SJCRH30 (cell line): ENCODE measurements at regions not wholly inside any gene's neighbourhood (a gene's known extent, or its start where the extent isn't known, plus 50 kb on each side); places are given as distances from the start of the nearest gene placed in this dataset.

ENCODE experiments used
- DNase-seq, 2 experiments: peaks; one replicate each; pipeline ENCODE4 v3.0.0-alpha.2; 2015 to 2020
- H3K27ac ChIP-seq: fragments of 250-450 bp; sonication (Bioruptor Pico); 2 replicates; pipeline ENCODE4 v1.5.1; 2020; ENCODE audit warnings: mild to moderate bottlenecking, moderate library complexity
- H3K27me3 ChIP-seq: fragments of 250-450 bp; sonication (Bioruptor Pico); 2 replicates; pipeline ENCODE4 v1.5.1; 2020; ENCODE audit warnings: mild to moderate bottlenecking, moderate library complexity
- H3K36me3 ChIP-seq: fragments of 250-450 bp; sonication (Bioruptor Pico); 2 replicates; pipeline ENCODE4 v1.5.1; 2020; ENCODE audit warnings: mild to moderate bottlenecking, moderate library complexity
- H3K4me1 ChIP-seq: fragments of 250-450 bp; sonication (Bioruptor Pico); 2 replicates; pipeline ENCODE4 v1.5.1; 2020; ENCODE audit warnings: mild to moderate bottlenecking, moderate library complexity
- H3K4me3 ChIP-seq: fragments of 250-450 bp; sonication (Bioruptor Pico); 2 replicates; pipeline ENCODE4 v1.5.1; 2020; ENCODE audit warnings: mild to moderate bottlenecking, moderate library complexity
- H3K9me3 ChIP-seq: fragments of 250-450 bp; sonication (Bioruptor Pico); replicated peaks from 2 replicates; pipeline ENCODE4 v1.5.1; 2020; ENCODE audit warnings: mild to moderate bottlenecking, moderate library complexity

DNA sequence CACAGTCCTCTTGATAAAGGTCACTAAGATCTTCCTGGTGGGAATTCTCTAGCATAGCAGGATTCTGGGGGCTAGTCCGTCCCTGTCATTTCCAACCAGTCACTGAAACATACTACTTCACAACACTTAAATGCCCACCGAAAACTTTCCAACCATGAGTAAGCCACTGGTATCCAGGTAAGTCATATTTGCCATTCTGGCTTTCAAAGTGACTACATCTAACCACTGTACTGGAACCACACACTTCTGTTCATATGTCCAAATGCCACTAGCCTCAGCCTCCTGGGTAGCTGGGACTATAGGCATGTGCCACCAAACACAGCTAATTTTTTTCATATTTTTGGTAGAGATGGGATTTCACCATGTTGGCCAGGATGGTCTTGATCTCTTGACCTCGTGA lies 64.3 kb upstream of the VANGL1 start:
- H3K9me3 ChIP-seq = no peaks in the 10 kb centered on the region
- H3K27ac ChIP-seq = no peak overlapping the region

DNA sequence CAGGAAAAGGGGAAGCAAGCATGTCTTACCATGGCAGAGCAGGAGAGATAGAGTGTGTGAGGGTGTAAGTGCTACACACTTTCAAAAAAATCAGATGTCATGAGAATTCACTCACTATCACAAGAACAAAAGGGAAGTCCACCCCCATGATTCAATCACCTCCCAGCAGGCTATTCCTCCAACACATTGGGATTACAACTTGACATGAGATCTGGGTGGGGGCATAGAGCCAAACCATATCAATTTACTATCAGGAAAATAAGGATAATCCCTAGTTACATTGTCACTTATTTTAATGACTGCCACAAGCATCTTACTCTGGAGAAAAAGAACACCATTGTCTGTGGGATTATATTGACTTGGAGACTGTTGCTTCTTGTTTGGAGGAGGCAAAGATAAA lies 66.1 kb upstream of the VANGL1 start:
- Histone ChIP-seq H3K4me3 (no peak overlapping the region), H3K9me3 (no peaks in the 10 kb centered on the region), H3K4me1 (no peaks in the 10 kb centered on the region), H3K27me3 (no peaks in the 10 kb centered on the region), H3K27ac (no peak overlapping the region), H3K36me3 (no peaks in the 10 kb centered on the region)
- no peak for DNase-seq

More for the DNA sequence above, 64.3 kb upstream of the VANGL1 start:
- no peaks in the 10 kb centered on the region for H3K27me3 ChIP-seq
- no peak overlapping the region for H3K4me3 ChIP-seq
- no peak for DNase-seq
- no peaks in the 10 kb centered on the region for H3K36me3 ChIP-seq
- no peaks in the 10 kb centered on the region for H3K4me1 ChIP-seq

DNA sequence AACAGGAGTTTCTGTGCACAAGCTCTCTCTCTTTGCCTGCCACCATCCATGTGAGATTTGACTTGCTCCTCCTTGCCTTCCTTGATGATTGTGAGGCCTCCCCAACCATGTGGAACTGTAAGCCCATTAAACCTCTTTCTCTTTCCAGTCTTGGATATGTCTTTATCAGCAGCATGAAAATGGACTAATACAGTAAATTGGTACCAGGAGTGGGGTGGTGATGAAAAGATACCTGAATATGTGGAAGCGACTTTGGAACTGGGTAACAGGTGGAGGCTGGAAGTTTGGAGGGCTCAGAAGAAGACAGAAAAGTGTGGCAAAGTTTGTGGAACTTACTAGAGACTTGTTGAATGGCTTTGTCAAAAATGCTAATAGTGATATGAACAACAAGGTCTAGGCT lies 69.1 kb upstream of the VANGL1 start:
- Histone ChIP-seq H3K27me3 (no peaks in the 10 kb centered on the region), H3K4me3 (no peak overlapping the region), H3K4me1 (no peaks in the 10 kb centered on the region), H3K9me3 (peaks cover 4% of the 10 kb centered on the region; the same call in 1 of the 2 replicates), H3K36me3 (no peaks in the 10 kb centered on the region), H3K27ac (no peak overlapping the region)
- DNase-seq = no peak

DNA sequence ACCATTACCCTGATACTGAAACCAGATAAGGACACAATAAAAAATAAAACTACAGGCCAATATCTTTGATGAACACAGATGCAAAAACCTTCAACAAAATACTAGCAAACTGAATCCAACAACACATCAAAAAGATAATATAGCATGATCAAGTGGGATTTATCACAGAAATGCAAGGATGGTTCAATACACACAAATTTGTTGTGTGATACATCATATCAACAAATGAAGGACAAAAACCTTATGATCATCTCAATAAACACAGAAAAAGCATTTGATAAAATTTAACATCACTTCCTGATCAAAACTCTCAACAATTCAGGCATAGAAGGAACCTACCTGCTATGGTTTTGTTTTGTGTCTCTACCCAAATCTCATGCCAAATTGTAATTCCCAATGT lies 74.3 kb upstream of the VANGL1 start:
- no peaks in the 10 kb centered on the region for H3K4me1 ChIP-seq
- H3K9me3 ChIP-seq = peaks cover 9% of the 10 kb centered on the region
- H3K4me3 ChIP-seq = no peak overlapping the region
- no peaks in the 10 kb centered on the region for H3K27me3 ChIP-seq
- no peak overlapping the region for H3K27ac ChIP-seq
- DNase-seq = no peak
- H3K36me3 ChIP-seq = no peaks in the 10 kb centered on the region

DNA sequence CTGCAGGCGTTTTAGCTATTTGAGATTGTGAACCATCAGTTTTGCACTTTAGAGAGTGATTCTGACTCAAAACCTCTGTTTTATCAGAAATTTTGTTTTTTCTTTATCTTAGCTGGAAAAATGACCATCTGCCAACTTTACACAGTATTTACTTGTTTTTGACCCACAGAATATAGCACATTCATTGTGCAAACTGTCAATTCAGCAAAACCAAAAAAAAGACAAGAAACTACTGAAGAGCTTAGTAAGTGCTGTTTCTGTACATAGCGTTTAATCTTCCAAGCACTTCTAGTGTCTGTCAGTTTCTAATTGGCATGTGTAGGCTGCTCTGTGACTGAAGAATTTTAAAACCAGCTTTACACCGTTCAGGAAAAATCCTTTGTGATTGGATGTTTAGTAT lies 76.0 kb upstream of the VANGL1 start:
- no peaks in the 10 kb centered on the region for H3K36me3 ChIP-seq
- no peaks in the 10 kb centered on the region for H3K27me3 ChIP-seq
- no peaks in the 10 kb centered on the region for H3K4me1 ChIP-seq
- no peak overlapping the region for H3K27ac ChIP-seq
- peaks cover 9% of the 10 kb centered on the region for H3K9me3 ChIP-seq
- no peak overlapping the region for H3K4me3 ChIP-seq
- DNase-seq = no peak

DNA sequence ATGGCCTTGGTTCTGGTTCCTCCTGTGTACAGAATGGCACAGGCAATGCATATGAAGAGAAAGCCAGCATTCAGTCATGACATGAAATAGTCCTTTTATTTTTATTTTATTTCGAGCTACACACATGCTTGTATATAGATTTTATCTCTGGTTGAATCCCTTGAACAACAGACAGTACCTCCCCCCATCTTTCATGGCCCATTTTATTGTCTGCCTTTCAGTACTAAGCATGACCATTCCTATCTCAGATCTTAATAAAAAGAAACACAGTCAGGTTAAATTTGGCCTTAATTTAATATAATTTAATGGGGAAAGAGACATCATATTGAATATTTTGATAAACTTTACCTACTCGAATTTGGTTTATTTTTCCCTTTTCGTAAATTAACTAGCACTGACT lies 76.4 kb upstream of the VANGL1 start:
- H3K36me3 ChIP-seq = no peaks in the 10 kb centered on the region
- no peak overlapping the region for H3K4me3 ChIP-seq
- peaks cover 3% of the 10 kb centered on the region for H3K4me1 ChIP-seq
- DNase-seq = no peak
- peaks cover 9% of the 10 kb centered on the region for H3K9me3 ChIP-seq
- H3K27ac ChIP-seq = no peak overlapping the region
- H3K27me3 ChIP-seq = no peaks in the 10 kb centered on the region

DNA sequence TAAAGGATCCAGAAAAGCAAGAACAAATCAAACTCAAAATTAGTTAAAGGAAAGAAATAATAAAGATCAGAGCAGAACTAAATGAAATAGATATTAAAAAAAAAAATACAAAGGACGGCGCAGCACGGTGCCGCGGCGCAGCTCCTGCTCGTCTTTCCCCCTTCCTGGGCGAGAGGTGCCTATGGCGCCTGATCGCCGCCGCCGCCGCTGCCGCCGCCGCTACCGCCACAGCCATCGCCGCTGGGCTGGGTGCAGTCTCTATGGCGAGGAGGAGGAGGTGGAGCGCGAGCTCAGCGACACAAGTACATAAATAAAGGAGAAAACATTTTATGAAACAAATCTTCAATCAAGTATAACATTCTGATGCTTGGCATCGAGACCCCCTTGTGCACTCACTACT lies 77.6 kb upstream of the VANGL1 start:
- Histone ChIP-seq H3K27me3 (no peaks in the 10 kb centered on the region), H3K27ac (no peak overlapping the region), H3K4me3 (peak overlapping the region; percentile 34), H3K9me3 (peaks cover 9% of the 10 kb centered on the region), H3K36me3 (no peaks in the 10 kb centered on the region), H3K4me1 (peaks cover 15% of the 10 kb centered on the region)
- DNase-seq = peak in 1 of 2 experiments; percentile 15

DNA sequence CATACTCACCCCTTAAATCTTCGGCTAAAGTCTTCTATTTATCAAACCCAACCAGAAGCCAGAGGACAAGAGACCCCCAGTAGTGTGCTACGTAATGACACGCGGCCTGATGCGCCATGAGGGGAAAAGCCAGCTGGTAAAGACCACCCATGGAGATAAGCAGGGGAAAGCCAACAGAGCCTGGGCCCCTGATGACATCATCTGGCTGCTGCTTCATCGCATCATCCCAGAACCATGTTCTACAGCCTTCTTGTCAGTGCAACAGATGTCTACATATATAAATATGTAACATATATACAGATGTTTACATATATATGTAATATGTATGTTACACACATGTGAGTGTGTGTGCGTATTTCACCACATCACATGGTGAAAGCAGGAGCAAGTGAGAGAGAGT lies 81.7 kb upstream of the VANGL1 start:
- Histone ChIP-seq H3K36me3 (no peaks in the 10 kb centered on the region), H3K9me3 (no peaks in the 10 kb centered on the region; the same call in 1 of the 2 replicates), H3K27me3 (no peaks in the 10 kb centered on the region), H3K4me3 (no peak overlapping the region), H3K27ac (peak overlapping the region; percentile 78), H3K4me1 (peaks cover 22% of the 10 kb centered on the region)
- DNase-seq = peak; percentile 88 to 91

DNA sequence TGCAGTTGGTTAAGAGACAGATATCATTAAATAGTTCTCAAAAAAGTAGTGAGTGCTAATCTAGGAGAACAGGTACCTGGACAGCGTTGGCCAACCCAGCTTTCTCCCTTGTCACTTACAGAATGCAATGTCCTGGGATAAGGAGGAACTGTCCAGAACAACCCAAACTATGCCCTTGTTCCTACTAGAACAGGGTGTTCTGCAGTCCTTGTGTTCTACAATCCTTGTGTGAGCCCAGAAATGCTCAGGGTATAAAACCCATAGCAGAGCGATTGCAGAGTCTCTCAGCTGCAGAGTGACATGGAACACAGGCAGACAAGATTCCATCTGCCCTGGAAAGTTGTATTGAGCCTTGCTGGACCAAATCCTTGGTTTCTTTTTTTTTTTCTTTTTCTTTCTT lies 83.5 kb upstream of the VANGL1 start:
- no peak overlapping the region for H3K4me3 ChIP-seq
- H3K9me3 ChIP-seq = no peaks in the 10 kb centered on the region; the same call in 1 of the 2 replicates
- peaks cover 22% of the 10 kb centered on the region for H3K4me1 ChIP-seq
- no peak for DNase-seq
- no peaks in the 10 kb centered on the region for H3K36me3 ChIP-seq
- no peaks in the 10 kb centered on the region for H3K27me3 ChIP-seq
- H3K27ac ChIP-seq = no peak overlapping the region

DNA sequence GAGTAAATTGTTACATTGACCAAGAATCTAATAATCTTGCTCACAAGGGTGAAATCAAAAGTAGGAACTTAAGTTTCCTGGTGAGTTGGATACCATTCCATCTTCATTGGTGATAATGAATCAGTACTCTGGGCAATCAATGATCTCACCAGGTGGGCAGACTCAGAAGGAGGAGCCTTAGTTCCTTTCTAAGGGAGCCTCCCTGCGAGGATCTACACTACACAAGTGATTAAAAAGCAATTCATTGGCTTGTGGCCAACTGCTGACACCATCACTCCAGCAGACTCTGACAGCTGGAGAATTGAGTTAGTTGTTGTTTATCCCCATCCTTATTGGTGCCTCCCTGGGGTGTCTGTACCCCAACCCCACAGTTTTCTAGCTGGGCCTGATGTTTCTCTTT lies 84.1 kb upstream of the VANGL1 start:
- Histone ChIP-seq H3K36me3 (no peaks in the 10 kb centered on the region), H3K27ac (no peak overlapping the region), H3K9me3 (no peaks in the 10 kb centered on the region; the same call in 1 of the 2 replicates), H3K4me3 (no peak overlapping the region), H3K4me1 (peaks cover 22% of the 10 kb centered on the region), H3K27me3 (no peaks in the 10 kb centered on the region)
- DNase-seq = peak; percentile 28 to 46

DNA sequence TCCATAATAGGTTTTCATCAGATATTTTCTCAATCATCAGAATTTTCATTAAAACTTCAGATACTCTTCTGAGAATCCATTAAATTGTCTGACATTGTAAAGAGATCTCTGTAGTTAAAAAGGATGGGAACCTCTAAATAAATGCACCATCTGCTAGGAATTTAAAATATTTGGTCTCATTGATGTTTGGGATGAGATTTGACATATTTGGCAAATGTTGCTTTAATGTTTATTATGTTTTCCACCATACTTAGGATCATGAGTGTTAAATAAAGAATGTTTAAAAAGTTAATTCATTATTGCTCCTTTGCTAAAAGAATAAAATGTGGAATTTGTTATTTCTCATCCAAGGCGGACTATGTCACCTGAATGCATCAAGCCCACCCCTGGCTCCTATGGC lies 85.5 kb upstream of the VANGL1 start:
- Histone ChIP-seq H3K36me3 (no peaks in the 10 kb centered on the region), H3K9me3 (no peaks in the 10 kb centered on the region; the same call in 1 of the 2 replicates), H3K27me3 (no peaks in the 10 kb centered on the region), H3K4me3 (no peak overlapping the region), H3K27ac (no peak overlapping the region), H3K4me1 (peaks cover 22% of the 10 kb centered on the region)
- no peak for DNase-seq

DNA sequence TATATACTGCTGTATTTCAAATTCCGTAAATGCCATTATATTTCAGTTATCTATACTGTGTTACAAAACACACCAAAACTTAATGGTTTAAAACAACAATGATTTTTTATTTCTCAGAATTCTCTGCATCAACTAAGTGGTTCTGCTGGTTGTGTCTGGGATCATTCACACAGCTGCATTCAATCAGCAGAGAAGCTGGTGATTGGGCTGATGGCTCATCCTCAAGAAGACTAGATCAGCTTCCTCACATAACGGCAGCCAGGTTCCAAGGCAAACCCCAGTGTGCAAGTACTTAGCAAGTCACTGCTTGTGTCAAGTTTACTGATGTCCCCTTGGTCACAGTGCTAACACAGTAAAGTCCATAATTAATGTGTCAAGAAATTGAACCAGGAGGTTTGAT lies 86.3 kb upstream of the VANGL1 start:
- no peak overlapping the region for H3K4me3 ChIP-seq
- H3K27ac ChIP-seq = no peak overlapping the region
- H3K27me3 ChIP-seq = no peaks in the 10 kb centered on the region
- H3K9me3 ChIP-seq = no peaks in the 10 kb centered on the region; the same call in 1 of the 2 replicates
- H3K36me3 ChIP-seq = no peaks in the 10 kb centered on the region
- peaks cover 20% of the 10 kb centered on the region for H3K4me1 ChIP-seq
- DNase-seq = no peak

DNA sequence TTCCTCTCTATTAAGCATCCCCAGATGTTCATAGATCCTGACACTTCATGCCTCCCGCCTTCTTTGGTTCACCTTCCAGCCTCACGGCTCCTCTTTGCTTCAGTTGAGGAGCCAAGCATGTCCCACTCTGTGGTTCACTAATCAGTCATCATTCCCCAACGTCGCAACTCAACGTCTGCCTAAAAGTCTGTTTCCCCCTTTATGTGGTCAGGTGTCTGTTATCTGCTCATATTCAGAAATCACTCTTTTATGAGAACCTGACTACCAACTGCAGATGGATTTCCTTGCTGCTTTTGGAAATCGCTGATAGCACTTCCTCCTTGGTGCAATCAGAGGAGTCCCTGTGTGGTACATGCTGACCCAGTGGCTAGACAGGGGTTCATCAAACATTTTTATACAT lies 94.1 kb upstream of the VANGL1 start:
- H3K4me3 ChIP-seq = no peak overlapping the region
- no peaks in the 10 kb centered on the region for H3K9me3 ChIP-seq
- no peak for DNase-seq
- peaks cover 26% of the 10 kb centered on the region for H3K4me1 ChIP-seq
- H3K36me3 ChIP-seq = no peaks in the 10 kb centered on the region
- H3K27me3 ChIP-seq = no peaks in the 10 kb centered on the region
- H3K27ac ChIP-seq = no peak overlapping the region

DNA sequence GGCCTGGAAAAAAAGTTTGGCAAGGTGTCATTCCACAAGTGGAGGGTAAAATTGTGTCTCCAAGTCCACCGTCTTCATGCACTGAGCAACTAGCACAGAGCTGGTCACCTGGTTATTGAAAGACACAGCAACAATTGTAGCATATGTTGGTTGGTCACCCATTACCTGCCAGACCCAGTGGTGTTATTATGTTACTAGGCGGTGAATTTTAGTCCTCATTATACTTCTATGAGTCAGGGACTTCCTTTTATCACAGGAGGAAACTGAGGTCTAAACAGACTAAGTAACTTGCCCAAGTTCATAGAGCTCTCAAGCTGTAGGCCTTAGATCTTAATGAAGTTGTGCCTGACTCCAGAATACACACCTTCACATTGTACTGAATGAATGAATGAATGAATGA lies 94.9 kb upstream of the VANGL1 start:
- no peaks in the 10 kb centered on the region for H3K36me3 ChIP-seq
- peaks cover 26% of the 10 kb centered on the region for H3K4me1 ChIP-seq
- peak overlapping the region; percentile 87 for H3K27ac ChIP-seq
- no peaks in the 10 kb centered on the region for H3K27me3 ChIP-seq
- no peak for DNase-seq
- H3K9me3 ChIP-seq = no peaks in the 10 kb centered on the region
- H3K4me3 ChIP-seq = no peak overlapping the region

DNA sequence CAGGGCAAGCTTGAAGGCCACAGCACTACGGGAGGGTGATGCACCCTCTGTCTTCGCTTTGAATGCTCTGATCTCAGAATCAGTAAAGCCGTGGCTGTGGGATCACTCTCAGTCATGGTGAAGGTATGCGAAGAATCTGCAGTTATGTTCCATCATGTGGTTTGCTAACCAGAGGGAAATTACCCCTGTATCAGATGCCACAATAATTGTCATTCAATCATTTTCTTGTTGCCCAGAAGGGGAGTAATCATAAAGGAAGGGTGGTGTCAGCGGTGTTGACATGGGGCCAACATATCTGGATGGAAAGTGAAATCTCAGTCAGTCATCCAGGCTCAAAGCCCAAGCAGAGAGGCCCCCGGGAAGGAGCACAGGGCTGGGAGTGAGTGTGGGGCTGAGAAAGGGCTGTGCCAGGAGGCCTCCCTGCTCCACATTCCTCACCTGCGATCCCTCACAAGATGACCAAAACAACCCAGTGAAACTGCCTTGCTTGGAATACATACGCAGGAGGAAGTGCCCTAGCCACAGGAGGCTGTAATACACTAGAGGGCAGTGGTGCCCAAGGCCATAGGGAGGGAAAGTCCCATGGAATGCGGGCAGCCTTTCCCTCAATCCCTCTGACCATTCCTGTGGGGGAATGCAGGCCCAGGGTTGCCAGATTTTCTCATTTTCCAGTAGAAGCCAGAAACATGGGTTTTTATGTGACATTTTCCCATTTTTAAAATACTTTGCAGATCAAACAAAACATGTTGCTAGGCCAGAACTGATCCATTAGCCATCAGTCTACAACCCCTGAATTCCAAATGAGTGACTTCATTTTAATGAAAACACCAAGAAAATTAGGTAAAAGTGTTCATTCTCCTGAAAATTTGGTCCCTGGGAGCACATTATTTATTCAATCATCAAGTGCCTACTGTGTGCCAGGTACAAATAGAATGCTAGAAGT lies 95.7 kb upstream of the VANGL1 start:
- Histone ChIP-seq H3K27ac (peak overlapping the region; percentile 87), H3K4me1 (peaks cover 26% of the 10 kb centered on the region), H3K36me3 (no peaks in the 10 kb centered on the region), H3K9me3 (no peaks in the 10 kb centered on the region), H3K27me3 (no peaks in the 10 kb centered on the region), H3K4me3 (peak overlapping the region; percentile 4; the same call in 1 of the 2 replicates)
- peak; percentile 85 to 87 for DNase-seq
